ENCODE measurements at regions not wholly inside any gene's neighbourhood (a gene's known extent, or its start where the extent isn't known, plus 50 kb on each side); places are given as distances from the start of the nearest gene placed in this dataset.
"Not testable (repeated sequence)": the region's sequence is repeated elsewhere in the genome, so short reads cannot be mapped to it uniquely, and the experiment has no call there.

- no peak for DNase-seq
These were observed 579.4 kb upstream of the PRR20A start for GRCh38 chr13:56561327-56561726.

DNA sequence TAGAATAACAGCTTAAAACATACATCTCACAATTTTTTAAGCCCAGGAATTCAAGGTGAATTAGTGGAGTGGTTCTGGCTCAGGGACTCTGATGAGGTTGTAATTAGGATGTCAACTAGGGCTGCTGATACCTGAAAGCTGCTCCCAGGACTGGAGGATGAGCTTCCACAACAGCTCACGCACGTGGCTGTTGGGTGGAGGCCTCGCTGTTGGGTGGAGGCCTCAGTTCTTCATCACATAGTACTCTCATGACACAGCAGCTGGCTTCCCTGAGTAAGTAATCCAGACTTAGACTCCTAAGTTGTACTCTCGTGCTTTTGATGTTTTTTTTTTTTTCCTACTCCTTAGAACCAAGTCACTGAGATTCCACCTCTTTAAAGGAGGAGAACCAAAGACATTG is 577.1 kb upstream of the PRR20A start:
- no peak for DNase-seq

DNA sequence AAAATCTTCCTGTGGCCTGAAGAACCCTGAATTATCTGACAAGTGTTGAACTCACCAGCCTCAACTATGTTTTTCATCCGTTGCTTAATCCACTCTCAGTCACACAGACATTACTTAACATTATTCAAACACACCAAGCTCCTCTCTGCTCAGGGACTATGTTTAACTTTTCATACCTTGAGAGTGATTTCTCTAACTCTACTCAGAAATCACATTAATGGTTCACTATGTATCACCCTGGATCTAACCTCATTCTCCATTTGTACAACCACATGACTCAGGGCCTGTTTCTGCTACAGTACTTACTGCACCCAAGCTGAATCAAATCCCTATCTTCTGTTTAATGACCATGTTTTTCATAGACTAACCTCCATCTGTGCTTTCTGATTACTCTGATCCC is 553.7 kb upstream of the PRR20A start:
- DNase-seq, result no peak

GRCh38 chr13:56615572-56615971 is 525.1 kb upstream of the PRR20A start:
- DNase-seq, result no peak

DNA sequence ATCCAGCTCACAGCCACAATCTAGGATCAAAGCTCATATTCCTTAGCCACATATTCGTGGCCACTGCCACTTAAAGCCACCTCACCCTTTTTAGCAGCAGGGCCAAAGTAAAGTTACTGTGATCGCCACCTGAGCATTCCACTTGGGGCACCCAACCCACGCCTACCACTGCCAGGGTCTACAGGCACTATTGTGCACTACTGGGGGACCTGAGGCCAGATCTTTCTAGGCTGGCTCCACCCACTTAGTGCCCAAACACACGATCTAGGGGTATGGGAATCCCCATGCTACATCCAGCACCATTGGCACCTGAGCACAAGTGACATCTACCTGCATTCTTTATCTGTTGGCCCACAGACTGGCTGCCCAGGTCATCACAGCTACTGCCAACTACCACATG is 517.9 kb upstream of the PRR20A start:
- DNase-seq, result no peak

DNA sequence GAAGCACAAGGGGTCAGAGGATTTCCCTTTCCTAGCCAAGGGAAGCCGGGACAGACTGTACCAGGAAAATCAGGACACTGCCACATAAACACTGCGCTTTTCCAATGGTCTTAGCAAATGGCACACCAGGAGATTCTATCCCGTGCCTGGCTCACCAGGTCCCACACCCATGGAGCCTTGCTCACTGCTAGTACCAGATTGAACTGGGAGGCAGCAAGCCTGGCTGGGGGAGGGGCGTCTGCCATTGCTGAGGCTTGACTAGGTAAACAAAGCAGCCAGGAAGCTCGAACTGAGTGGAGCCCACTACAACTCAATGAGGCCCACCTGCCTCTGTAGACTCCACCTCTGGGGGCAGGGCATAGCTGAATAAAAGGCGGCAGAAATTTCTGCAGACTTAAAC is 511.8 kb upstream of the PRR20A start:
- DNase-seq, result not testable (repeated sequence)

GRCh38 chr13:56631060-56631459 is 509.7 kb upstream of the PRR20A start:
- not testable (repeated sequence) for DNase-seq

- DNase-seq, result no peak
These were observed 487.7 kb upstream of the PRR20A start for GRCh38 chr13:56653043-56653442.

DNA sequence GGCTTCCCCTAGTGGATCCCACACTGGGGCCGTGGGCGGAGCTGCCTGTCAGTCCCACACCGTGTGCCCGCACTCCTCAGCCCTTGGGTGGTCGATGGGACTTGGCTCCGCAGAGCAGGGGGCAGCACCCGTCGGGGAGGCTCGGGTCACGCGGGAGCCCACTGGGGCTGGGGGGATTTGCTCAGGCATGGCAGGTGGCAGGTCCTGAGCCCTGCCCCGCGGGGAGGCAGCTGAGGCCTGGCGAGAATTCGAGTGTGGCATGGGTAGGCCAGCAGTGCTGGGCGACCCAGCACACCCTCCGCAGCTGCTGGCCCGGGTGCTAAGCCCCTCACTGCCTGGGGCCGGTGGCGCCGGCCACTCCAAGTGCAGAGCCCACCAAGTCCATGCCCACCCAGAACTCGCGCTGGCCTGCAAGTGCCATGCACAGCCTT is 481.7 kb upstream of the PRR20A start:
- DNase-seq, result no peak

GRCh38 chr13:56670563-56670962 is 470.2 kb upstream of the PRR20A start:
- DNase-seq, result no peak

- no peak for DNase-seq
These were observed 459.3 kb upstream of the PRR20A start for GRCh38 chr13:56681404-56681803.

- no peak for DNase-seq
These were observed 453.6 kb upstream of the PRR20A start for GRCh38 chr13:56687131-56687530.

DNA sequence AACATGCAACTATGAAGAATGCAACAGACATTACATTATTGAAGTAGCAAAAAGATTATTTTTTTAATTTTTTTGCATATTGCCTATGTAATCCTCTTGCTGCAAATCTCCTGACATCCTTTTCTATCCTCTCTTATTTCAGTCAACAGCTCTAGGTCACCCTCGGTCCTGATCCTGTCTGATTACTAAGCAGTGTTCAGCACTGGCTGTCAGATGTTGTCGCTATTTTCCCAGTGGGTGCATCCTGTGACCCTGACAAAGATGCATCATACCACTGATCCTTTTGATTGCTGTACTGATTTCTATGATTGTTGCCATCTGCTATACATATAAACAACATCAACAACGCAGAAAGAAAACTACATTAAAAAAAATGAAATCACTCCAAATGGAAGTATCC is 443.7 kb upstream of the PRR20A start:
- no peak for DNase-seq

GRCh38 chr13:56700324-56700723 is 440.4 kb upstream of the PRR20A start:
- DNase-seq, result no peak

GRCh38 chr13:56706485-56706884 is 434.2 kb upstream of the PRR20A start:
- DNase-seq, result no peak

DNA sequence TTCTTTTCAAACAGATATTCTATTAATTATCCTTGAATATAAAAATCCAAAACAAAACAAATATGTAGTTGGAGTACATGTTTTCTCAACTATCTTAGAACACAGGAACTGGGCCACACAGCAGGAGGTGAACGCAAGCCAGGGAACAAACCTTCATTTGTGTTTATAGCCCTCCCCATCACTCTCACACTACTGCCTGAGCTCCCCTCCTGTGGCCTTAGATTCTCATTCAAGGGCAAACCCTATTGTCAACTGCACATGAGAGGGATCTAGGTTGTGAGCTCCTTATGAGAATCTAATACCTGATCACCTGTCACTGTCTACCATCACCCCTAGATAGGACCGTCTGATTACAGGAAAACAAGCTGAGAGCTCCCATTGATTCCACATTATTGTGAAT is 427.1 kb upstream of the PRR20A start:
- DNase-seq, result no peak

DNA sequence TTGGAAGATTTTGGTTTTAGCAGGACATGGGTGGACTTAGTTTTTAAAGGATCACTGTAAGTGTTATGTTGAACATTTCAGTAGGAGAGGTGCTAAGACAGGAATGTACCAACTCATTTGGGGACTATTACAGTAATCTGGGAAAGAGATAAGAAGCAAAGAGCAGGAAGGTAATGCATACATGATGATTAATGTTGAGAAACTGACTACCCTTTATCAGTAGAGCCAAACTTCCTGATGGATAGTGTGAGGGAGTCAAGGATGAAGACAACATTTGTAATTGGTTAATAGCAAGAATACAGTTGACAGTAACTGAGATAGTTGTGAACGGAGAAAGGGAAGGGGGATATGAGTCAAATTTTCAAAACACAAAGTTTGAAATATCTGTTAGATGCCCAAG is 421.9 kb upstream of the PRR20A start:
- no peak for DNase-seq

GRCh38 chr13:56720841-56721240 is 419.9 kb upstream of the PRR20A start:
- DNase-seq, result no peak

DNA sequence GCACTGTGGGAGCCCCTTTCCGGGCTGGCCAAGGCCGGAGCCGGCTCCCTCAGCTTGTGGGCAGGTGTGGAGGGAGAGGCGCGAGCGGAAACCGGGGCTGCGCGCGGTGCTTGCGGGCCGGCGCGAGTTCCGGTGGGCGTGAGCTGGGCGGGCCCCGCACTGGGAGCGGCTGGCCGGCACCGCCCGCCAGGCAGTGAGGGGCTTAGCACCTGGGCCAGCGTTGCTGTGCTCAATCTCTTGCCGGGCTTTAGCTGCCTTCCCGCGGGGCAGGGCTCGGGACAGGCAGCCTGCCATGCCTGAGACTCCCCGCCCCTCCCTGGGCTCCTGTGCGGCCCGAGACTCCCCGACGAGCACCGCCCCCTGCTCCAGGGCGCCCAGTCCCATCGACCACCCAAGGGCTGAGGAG is 405.2 kb upstream of the PRR20A start:
- DNase-seq, result no peak

DNA sequence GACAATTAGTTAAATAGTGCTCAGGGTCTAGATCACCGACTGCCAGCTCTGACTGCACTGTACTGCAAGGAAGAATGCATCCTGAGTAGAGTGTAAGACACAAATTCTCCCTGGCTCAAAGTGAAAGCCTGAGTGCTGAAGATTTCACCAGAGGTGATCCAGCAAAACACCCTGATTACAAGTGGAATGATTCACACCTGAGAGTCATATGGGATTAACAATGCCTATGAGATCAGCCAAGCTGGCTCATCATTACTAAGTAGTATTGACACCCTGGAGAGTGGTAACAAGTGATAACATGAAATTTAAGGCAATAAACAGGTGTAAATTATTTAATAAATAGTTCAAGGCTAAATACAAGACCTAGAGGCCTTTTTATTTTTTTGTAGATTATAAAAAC is 403.8 kb upstream of the PRR20A start:
- DNase-seq, result no peak

DNA sequence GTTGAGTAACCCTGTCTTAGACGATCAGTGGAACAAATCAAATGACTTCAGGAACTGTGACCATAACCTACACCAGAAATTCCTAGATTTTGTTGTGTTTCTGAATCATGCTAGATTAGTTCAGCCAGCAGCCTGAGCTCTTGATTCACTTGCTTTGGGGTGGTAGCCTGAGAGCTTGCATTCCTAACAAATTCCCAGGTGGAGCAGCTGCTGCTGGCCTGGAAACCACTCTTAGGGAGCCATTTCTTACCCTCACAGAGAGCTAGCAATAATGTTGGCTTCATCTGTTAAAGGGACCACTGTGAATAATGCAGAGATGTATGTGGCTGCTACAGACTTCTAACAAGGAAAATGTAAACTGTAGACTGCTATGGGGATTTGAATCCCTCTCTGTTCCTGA is 388.1 kb upstream of the PRR20A start:
- DNase-seq, result no peak

GRCh38 chr13:56755181-56755935 is 385.4 kb upstream of the PRR20A start:
- DNase-seq, result no peak

DNA sequence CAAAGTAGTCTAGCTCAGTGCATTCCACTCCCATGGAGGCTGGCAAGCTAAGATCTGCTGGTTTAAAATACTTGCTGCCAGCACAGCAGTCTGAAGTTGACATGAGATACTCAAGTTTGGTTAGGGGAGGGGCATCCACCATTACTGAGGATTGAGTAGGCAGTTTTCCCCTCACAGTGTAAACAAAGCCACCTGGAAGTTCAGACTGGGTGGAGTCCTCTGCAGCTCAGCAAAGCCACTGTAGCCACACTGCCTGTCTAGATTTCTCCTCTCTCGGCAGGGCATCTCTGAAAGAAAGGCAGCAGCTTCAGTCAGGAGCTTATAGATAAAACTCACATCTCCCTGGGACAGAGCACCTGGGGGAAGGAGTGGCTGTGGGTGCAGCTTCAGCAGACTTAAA is 377.4 kb upstream of the PRR20A start:
- not testable (repeated sequence) for DNase-seq

DNA sequence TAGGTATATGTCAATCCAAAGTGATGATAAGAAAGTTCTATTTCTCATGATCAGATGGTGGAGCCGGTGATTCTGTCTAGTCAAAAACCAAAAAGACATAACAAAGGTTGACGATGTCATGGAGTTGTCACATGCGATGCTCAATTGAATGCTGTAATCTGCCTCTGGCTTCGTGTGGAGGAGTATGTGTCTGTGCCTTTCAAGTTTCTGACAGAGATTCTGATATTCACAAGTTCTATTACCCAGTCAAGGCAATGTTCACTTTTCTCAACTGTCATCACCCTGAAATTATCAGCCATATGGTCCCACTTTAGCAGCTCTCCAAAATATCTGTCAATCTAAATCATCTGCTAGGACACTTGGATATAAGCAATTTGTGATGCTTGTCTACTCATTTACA is 367.6 kb upstream of the PRR20A start:
- no peak for DNase-seq

GRCh38 chr13:56789527-56789926 is 351.2 kb upstream of the PRR20A start:
- DNase-seq, result no peak
